NT2/D1 (cell line): ENCODE measurements at regions not wholly inside any gene's neighbourhood (a gene's known extent, or its start where the extent isn't known, plus 50 kb on each side); places are given as distances from the start of the nearest gene placed in this dataset.

Source experiments
- YY1 ChIP-seq: IDR thresholded peaks from 2 replicates; pipeline ENCODE4 v1.6.1; 2011; ENCODE audit not compliant: insufficient read length, insufficient read depth
- ZNF274 ChIP-seq: IDR thresholded peaks from 2 replicates; pipeline ENCODE4 v1.6.1; 2011; ENCODE audit warnings: mild to moderate bottlenecking, low read depth, low read length

- TF ChIP-seq ZNF274, result no peak
- no peak for TF ChIP-seq YY1
These were observed 345.9 kb upstream of the SPHKAP start for GRCh38 chr2:228527197-228527881.
